ENCODE measurements at regions not wholly inside any gene's neighbourhood (a gene's known extent, or its start where the extent isn't known, plus 50 kb on each side); places are given as distances from the start of the nearest gene placed in this dataset.
"Not testable (repeated sequence)": the region's sequence is repeated elsewhere in the genome, so short reads cannot be mapped to it uniquely, and the experiment has no call there.

DNA sequence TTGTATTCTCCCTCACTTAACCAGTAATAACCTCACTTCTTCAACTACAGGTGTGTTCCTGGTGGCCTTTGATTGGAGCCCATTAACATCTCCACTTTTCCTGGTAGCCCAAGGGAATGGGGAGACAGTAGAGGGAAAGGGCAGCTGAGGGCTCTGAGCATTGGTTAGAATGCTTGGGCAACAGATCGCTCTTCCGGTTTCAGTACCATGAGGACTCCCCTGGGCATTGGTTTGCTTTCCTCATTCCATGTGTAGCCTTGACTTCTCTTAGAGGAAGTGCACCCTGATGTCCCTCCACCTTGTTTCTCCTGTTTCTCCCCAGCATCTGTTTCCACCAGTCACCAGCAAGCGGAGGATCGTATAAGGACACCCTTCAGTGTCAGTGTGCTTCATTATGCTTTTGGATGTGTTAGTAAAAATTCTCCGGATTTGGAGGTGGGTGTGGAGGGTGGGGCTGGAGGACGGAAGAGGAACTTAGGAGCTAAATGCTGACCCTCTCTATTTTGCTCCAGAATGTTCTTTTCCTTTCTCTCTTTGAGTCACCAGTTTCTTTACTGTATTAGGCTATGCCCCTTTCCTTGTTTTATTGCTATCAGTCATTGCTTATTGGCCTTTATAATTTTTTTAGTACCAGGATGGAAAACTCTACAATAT lies 50.6 kb upstream of the ZNG1B start:
- not testable (repeated sequence) for DNase-seq

DNA sequence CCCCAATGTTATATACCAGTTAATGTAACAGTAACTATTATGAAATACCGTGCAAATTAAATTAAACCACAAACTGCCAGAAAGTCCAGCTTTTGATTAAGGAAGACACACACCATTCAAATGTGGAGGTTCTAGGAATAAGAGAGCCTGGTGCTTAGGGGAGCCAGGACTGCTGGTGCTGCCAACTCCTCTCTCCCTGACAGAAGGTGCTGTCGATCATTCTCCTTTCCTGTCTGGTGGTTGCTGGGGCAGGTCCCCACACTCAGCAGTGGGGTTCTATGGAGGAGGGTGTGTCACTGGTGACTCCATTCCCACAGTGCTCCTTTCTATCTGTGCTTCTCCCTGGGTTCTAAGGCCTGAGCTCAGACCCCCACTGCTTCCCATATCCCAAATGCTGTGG lies 57.9 kb upstream of the ZNG1B start:
- DNase-seq, result not testable (repeated sequence)

DNA sequence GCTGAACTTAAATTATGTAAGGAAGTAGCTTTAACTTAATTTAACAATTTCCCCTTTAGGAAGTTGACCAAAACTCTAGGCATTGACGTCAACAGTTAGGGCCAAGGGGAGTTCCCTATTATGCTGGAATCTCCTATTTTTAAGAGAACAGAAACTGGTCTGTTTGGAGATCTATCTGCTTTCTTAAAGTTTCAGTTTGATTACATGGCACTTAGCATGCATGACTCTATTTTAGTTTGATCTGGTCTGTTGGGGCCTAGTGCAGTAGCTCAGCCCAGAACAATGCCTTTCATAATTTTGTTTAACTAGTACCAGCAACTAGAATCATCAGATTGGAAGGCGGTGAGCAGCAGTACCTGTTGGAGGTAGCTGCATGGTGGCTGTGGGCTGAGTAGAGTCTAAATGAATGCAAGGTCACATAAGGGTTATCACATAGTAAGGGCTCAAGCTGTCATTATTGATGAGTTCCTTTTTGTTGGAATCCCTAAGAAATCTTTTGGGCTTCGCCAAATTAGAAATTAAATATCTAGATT lies 60.5 kb upstream of the ZNG1B start:
- DNase-seq, result no peak

DNA sequence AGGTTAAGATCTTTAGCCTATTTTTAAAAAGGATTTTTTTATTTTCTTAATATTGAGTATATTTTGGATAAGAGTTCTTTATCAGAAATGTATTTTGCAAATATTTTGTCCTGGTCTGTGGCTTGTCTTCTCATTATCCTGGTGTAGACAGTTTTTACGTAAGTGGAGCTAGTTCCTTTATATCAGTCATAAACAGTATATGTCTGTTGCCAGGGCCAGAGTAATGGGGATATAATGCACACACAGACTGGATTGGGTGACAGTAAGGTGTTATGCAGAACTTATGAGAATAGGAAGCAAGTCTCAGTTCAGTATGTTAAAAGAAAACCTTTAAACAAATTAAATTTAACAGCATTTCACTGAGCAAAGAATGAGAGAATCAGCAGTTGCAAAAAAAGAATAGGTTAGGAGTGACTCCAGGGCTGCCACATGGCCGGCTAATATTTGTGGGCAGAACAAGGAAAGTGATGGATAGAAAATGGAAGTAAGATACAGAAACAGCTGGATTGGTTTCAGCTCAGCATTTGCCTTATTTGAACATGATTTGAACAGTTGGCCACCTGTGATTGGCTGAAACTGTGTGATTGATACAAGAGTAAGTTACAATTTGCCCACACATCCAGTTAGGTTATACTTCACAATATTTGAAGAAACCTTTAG lies 61.1 kb upstream of the ZNG1B start:
- DNase-seq, result no peak

DNA sequence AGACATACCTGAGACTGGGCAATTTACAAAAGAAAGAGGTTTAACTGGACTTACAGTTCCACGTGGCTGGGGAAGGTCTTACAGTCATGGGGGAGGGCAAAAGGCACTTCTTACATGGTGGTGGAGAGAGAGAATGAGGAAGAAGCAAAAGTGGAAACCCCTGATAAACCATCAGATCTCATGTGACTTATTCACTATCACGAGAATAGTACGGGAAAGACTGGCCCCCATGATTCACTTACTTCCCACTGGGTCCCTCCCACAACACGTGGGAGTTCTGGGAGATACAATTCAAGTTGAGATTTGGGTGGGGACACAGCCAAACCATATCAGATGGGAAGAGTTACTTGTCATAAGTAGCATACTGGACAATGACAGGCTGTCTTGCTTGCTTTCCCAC lies 62.6 kb upstream of the ZNG1B start:
- DNase-seq, result not testable (repeated sequence)

DNA sequence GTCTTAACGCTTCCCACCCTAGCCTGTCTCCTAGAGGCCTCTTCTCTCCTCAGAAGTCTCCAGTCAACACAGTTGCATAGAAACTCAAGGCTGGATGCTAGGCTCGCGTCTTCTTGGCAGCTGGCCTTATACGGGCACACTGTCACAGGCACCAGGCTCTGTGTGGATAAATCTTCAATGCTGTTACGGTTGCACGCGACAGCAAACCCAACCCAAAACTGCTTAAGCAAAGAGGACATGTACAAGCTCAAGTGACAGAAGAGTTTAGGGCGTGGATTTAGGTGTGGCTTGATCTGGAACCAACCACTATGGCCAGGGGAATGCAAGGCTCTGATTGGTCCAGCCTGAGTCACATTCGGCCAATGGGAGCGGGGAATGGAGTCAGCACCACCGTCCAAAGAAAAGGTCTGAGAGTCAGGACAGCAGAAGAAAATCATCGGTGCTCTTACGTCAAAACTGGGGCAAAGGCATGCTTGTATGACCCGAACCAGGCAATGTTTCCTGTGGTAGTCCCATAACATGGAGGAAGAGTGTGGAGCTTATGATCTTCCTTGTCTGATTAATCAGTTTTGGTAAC lies 65.1 kb upstream of the ZNG1B start:
- DNase-seq, result not testable (repeated sequence)

DNA sequence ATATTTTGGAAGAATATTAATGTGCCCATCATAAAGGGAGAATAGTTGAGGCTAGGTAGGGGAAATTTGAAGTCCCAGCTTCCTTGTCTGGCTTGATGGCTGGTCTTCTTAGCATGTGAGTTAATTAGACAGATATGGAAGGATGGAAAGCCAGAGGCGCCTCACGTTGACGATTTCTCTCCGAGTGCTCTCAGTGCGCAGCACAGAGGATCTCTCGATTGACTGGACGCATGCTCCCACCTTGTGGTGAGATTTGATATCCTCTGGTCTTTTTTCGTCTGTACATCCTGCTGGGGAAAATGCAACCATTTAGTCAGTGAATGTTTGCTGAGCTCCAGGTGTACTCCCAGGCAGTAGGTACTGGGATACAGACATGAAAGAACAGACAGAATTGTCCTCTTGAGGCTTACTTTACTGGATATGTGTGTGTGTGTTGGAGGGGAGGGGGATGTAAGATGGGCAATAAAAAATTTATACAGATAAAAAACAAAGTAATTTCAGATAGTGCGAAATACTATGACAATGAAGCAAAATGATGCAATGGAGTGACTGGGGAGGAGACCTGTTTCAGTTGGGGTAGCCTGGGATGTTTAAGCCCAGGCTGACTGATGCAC lies 66.9 kb upstream of the ZNG1B start:
- DNase-seq, result peak; percentile 54

DNA sequence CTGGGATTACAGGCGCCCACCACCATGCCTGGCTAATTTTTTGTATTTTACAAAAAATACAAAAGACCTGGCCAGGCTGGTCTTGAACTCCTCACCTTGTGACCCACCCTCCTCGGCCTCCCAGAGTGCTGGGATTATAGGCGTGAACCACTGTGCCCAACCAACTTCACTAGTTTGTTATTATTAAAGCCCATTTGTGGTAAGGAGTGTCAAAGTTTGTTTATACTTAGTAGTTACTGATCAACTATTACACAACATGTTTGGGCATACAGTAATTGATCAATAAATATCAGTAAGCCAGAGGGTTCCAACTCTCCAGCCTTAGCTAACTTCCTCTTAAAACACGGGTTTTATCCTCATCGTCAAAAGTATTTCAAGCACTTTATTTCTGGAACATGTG lies 67.5 kb upstream of the ZNG1B start:
- no peak for DNase-seq

DNA sequence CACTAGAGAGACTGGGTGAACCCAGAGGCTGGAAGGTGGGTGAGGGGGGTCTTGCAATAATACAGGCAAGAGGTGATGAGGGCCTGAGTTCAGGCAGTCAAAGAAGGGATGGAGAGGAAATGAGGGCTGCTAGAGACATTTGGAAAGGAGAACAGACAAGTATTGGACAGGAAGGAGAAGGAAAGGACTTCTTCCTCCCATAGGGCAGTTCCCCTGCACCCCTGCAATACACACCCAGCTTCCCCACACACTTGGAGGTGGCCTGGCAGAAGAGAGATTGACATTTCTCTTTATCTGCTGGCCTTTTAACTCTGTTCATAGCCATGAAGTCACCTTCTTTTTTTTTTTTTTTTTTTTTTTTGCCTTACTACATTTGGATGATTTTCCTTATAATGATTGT lies 68.9 kb upstream of the ZNG1B start:
- not testable (repeated sequence) for DNase-seq

DNA sequence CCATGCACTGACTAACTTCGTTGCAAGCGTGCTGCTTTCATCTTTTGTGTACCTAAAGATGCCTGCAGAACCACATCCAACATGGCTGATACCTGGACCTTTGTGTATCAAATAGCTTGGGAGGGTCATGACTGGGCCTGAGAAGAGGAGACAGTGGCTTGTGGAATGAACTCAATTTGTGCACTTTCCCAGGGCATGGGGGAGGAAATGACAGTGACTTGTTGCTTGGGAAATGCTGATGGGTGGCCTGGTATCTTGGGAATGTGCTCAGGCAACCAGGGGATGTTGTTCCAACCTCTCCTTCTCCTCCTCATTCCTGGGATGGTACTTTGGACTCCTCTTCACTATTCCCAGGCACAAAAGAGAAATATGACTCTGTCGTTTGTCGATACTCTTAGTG lies 70.7 kb upstream of the ZNG1B start:
- not testable (repeated sequence) for DNase-seq

DNA sequence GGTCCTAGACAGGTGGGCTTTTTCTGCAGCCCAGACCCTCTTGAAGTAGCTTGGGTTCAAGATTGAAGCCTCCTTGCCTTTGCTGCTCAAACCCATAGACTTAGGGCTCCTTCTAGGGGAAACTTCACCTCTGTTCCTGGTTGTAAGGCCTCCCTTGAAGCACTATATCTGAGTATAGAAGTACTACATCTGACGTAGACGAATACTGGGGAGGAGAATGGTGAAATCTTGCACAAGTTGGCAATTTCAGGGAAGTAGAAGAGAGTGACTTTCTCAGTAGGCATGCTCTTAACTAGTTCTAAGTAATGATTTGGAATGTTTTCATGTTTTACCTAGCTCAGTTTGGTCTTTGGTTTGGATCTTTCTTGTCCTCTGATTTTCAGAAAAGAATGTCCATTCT lies 71.7 kb upstream of the ZNG1B start:
- not testable (repeated sequence) for DNase-seq

DNA sequence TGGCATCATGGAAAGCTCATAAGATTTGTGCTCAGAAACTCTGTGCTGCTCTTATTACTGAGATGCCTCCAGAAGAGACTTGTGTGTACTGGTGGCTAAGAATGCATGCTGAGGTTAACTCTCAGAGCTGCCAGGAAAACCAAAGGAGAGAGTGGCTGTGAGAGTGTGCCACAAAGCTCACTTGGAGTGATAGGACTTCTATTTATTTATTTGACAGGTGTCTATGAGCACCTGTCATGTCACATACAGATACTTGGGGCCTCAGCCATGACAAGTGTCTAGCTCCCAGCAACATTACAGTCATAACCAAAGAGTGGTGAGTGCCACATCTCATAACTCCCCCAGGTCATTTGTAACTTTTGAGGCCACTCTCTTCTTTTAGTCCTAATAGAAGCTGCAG lies 72.2 kb upstream of the ZNG1B start:
- DNase-seq, result not testable (repeated sequence)

DNA sequence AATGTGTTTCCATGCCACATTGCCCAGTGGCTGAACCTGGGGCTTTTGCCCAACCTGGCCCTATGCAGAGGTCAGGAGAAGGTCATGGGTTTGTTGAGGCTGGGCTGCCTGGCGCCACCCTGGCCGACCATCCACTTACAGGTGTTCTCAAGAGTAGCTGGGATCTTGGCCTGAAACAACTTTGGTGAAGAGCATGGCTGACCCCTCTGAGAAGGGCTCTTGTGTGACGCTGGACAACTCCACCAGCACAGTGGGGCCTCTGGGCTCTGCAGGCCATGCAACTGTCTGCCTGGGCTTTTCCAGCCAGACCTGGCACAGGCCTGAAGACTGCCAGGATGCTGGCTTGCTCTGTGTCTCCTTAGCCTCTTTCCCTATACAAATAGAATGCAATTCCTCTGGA lies 76.4 kb upstream of the ZNG1B start:
- no peak for DNase-seq

DNA sequence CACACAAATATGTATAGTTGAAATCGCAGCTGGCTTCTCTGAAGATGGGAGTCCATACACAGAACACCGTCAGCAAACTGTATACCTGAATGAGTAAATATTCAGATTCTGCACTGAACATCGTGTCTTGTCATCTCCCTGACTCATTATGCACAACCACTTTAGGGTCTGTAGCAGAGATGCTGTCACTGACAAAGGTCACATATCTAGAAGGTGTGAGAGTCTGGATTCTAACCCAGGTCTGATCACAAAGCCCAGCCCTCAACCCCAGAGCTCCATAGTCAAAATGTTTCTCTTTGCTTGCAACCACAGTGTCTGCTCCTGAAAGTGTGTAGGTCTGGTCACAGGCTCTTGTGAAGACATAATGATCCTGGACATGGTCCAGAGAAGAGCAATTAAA lies 78.3 kb upstream of the PAX8 start:
- DNase-seq, result no peak

DNA sequence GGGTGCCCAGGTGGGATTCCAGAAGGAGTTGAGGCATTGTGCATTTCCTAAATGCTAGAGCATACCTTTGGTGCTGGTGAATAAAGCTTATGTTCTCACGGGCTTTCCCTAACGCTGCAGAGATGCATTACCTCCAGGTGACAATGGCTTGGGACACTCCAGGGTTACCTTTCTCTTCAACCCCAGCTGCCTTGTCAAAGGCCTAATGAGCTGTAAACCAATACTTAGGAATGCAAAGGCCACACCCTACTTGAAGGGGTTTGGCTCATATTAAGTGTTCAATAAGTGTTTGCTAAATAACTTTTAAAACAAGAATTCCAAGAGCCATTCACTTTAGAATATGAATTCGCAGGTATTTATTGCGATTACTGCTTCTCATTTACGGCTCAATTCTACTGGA lies 77.6 kb upstream of the PAX8 start:
- not testable (repeated sequence) for DNase-seq

DNA sequence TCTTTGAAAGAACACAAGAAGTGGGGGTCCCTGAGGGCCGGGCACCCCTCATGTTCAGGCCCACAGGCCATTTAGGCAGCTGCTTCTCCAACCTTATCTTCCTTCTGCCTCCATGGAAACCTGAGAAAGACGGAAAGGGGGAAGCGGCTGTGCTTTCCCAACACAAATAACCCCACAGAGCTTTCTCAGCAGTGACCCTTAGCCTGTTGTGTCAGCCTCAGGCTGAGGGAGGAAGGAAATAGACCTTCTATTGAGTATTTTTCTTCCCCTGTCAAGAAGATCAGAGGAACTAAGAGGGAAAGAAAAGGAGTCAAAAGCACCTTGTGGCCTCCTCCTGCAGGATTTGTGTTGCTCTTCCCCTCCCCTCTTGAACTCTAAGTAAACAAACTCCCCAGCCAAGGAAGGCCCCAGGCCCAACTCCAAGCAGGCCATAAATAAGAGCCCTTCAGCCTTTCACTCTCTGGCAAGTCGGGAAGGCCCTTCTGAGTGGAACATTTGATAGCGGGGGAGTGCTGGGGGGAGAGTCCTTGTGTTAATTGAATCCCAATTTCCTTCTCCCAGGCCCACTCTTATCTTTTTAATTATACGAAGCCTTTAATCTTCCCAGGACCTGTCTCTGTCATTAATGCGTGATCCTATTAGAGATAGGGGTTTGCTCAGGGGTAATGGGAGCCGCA lies 76.8 kb upstream of the PAX8 start:
- DNase-seq, result not testable (repeated sequence)

DNA sequence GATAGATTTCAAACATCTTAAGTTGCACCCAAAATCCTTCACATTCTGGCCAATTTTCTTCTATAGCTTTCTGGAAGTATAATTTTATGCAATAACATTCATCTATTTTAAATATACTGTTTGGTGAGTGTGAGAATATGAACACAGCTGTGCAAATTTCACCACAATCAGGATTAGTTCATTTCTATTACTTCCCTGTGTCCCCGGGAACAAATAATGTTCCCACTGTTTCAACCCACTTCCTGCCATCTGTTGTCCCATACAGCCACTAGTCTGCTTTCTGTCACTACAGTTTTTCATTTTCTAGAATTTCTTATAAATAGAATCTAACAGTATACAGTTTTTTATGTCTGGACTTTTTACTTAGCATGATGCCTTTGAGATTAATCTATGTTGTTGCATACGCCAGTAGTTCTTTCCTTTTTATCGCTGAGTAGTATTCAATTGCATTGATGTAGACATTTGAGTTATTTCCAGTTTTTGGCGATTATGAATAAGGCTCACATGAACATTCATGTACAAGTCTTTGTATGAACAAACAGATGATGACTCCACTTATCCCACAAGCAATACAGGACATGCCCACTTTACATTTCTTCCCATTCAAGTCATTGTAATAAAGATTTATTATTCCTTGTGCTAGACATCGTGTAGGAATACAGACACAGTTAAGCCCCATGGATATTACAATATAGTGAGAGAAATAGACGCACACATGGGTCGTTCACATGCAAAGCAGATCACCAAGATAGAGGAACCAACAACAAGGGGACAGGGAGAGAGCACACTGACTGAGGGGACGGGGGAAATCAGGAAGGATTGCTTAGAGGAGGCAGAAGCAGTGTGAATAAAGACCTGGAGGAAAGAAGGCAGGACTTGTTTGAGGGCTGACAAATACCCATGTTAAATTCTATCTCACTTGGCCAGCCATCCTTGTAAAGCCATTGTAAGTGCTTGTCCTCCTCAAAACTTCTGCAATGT lies 72.9 kb upstream of the PAX8 start:
- no peak for DNase-seq

DNA sequence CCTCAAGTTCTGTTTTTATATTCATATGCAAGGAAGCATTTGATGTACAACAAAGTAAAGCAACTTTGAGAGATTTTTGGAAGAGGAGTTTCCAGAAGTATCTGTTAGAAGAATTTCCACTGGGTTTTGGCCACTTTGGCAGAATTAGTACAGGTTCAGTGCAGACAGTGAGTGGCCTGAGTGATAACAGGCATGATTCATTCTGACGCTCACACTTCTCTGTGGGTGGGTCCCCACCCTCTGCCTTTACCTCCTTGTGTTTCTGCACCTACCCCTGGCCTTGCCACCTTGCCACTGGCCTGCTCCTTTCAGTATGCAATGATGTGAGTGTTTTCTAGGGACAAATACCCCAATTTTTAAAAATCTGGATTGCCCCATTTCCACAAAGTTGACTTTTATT lies 65.1 kb upstream of the PAX8 start:
- DNase-seq, result not testable (repeated sequence)

DNA sequence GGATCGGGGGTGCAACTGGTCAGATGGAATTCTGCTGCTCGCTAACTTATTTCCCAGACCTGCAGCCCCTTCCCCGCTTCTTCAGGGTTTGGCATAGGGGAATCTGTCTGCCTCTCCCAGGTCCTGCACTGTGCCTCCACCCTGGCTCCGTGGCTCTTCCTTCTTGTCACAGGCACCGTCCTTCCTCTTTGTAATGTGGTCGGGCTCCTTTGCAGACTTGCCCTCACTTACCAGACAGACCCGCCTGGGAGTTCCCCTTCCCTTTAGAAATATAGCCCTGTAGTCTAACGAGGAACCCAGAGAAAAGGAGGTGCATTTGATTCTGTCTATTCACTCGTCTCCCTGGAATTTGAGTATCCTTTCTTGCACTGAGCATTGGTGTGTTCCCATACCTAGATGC lies 63.9 kb upstream of the PAX8 start:
- DNase-seq, result no peak

DNA sequence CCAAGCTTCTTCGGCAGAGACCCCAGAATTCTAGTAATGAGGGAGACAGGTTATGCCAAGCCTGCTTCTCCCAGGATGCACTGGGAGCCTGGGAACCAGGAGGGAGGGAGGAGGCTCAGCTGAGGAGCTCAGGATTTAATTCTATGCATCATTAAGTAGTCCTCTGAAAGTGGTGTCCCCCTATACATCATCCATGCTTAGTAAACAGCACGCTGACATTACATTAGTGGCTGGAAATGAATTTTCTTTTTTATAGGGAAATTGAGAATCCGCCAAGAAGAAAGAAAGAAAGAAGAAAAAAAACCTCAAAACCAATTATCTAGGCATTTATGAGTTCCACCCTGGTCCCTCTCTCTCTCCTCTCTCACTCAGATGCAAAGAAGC lies 63.1 kb upstream of the PAX8 start:
- not testable (repeated sequence) for DNase-seq

DNA sequence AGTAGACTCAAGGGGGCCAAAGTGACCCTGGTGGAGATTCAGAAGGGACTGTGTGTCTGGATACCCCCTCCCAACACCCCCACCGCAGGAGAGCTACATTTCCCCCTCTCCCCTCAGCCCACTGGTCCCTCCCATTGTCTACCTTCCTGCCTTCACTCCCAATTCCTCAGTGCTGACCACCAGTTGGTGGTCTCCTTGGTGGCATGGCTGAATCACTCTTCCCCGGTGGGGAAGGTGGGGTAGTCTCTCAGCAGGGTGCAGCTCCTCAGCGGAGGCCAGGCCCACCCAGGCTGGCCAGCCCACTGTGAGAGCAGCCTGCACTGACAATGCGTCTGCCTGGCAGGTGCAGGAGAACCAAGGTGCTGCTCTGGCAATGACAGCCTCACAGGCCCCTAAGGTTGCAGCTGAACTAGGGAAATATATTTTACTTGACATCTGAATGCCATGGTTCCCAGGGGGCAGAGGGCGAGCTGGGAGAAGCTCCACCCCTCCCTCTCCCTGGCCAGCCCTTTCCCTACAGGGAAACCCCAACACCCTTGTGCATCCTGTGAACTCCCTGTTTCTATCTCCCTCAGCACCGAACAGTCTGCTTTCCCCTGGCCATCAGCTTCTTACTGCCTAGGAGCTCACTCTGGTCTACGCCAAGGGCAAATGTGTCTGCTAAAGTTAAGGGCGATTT lies 62.6 kb upstream of the PAX8 start:
- no peak for DNase-seq
